ENCODE measurements at regions not wholly inside any gene's neighbourhood (a gene's known extent, or its start where the extent isn't known, plus 50 kb on each side); places are given as distances from the start of the nearest gene placed in this dataset.
"Not testable (repeated sequence)": the region's sequence is repeated elsewhere in the genome, so short reads cannot be mapped to it uniquely, and the experiment has no call there.

GRCh38 chr3:43236008-43236407 is 50.3 kb upstream of the SNRK start:
- no peak for TF ChIP-seq CTCF (IDR thresholded peaks at IDR 0.05)

GRCh38 chr3:43233062-43233461 is 53.3 kb upstream of the SNRK start:
- Histone ChIP-seq H3K27ac (no peak overlapping the region), H3K4me3 (no peak overlapping the region), H3K9me3 (peaks cover 0 to 3% of the 10 kb centered on the region in 2 donors), H3K4me1 (peaks cover 0 to 3% of the 10 kb centered on the region in 2 donors), H3K27me3 (no peaks in the 10 kb centered on the region), H3K36me3 (no peaks in the 10 kb centered on the region)
- TF ChIP-seq CTCF (IDR thresholded peaks at IDR 0.05): no peak
- no peak for TF ChIP-seq POLR2AphosphoS5 (IDR thresholded peaks at IDR 0.05)
- TF ChIP-seq POLR2A (IDR thresholded peaks at IDR 0.05): no peak
- intact Hi-C loops (cut with DNase I; ENCODE audit: low total_unique reads): no loop called here
- no peak for DNase-seq (ENCODE audit: low spot score in 2 of 2)

More at GRCh38 chr3:43236008-43236407, 50.3 kb upstream of the SNRK start:
- Histone ChIP-seq H3K9me3 (no peaks in the 10 kb centered on the region), H3K4me1 (peaks cover 0 to 3% of the 10 kb centered on the region in 2 donors), H3K4me3 (no peak overlapping the region), H3K27me3 (no peaks in the 10 kb centered on the region), H3K36me3 (no peaks in the 10 kb centered on the region), H3K27ac (no peak overlapping the region)
- intact Hi-C loops (cut with DNase I; ENCODE audit: low total_unique reads): no loop called here
- no peak for DNase-seq (ENCODE audit: low spot score in 2 of 2)

GRCh38 chr3:43231276-43232000 is 54.9 kb upstream of the SNRK start:
- Histone ChIP-seq H3K36me3 (no peaks in the 10 kb centered on the region), H3K27me3 (no peaks in the 10 kb centered on the region), H3K4me1 (peaks cover 0 to 3% of the 10 kb centered on the region in 2 donors), H3K9me3 (peaks cover 0 to 8% of the 10 kb centered on the region in 2 donors), H3K27ac (peak overlapping the region in 1 of 2 donors; percentile 34), H3K4me3 (no peak overlapping the region)
- intact Hi-C loops (cut with DNase I; ENCODE audit: low total_unique reads): no loop called here
- TF ChIP-seq CTCF (IDR thresholded peaks at IDR 0.05) (no peak), POLR2AphosphoS5 (IDR thresholded peaks at IDR 0.05) (no peak), POLR2A (IDR thresholded peaks at IDR 0.05) (no peak)
- no peak for DNase-seq (ENCODE audit: low spot score in 2 of 2)

GRCh38 chr3:43229865-43230264 is 56.5 kb upstream of the SNRK start:
- H3K27me3 ChIP-seq; DNase-seq (ENCODE audit: low spot score in 2 of 2); intact Hi-C loops (cut with DNase I; ENCODE audit: low total_unique reads); H3K36me3 ChIP-seq; H3K9me3 ChIP-seq; H3K4me1 ChIP-seq; H3K4me3 ChIP-seq; H3K27ac ChIP-seq: not testable (repeated sequence)

- H3K9me3 ChIP-seq; intact Hi-C loops (cut with DNase I; ENCODE audit: low total_unique reads); H3K27me3 ChIP-seq; H3K4me3 ChIP-seq; H3K36me3 ChIP-seq; DNase-seq (ENCODE audit: low spot score in 2 of 2); H3K4me1 ChIP-seq; H3K27ac ChIP-seq: not testable (repeated sequence)
Measured at GRCh38 chr3:43227685-43228084, 58.7 kb upstream of the SNRK start.

GRCh38 chr3:43224405-43225073 is 61.8 kb upstream of the SNRK start:
- no peak overlapping the region for H3K4me3 ChIP-seq
- peaks cover 6 to 8% of the 10 kb centered on the region in 2 donors for H3K9me3 ChIP-seq
- no peak overlapping the region for H3K27ac ChIP-seq
- no peaks in the 10 kb centered on the region for H3K27me3 ChIP-seq
- no peaks in the 10 kb centered on the region for H3K4me1 ChIP-seq
- no peak for DNase-seq (ENCODE audit: low spot score in 2 of 2)
- intact Hi-C loops (cut with DNase I; ENCODE audit: low total_unique reads): no loop called here
- no peak for TF ChIP-seq POLR2AphosphoS5 (IDR thresholded peaks at IDR 0.05)
- no peak for TF ChIP-seq CTCF (IDR thresholded peaks at IDR 0.05)
- TF ChIP-seq POLR2A (IDR thresholded peaks at IDR 0.05): no peak
- H3K36me3 ChIP-seq: no peaks in the 10 kb centered on the region

Data from breast epithelium (tissue), 4 donors.